SK-N-MC (cell line): ENCODE measurements at regions not wholly inside any gene's neighbourhood (a gene's known extent, or its start where the extent isn't known, plus 50 kb on each side); places are given as distances from the start of the nearest gene placed in this dataset.

Experiments
- DNase-seq: peaks from one replicate; pipeline ENCODE4 v3.0.0-alpha.2; 2011; ENCODE audit warnings: low read depth, low spot score
- H3K27ac ChIP-seq: fragments of 200-600 bp; sonication (generic); 2 replicates; pipeline ENCODE4 v1.5.1; 2016; ENCODE audit warnings: mixed run types
- H3K36me3 ChIP-seq: fragments of 200-600 bp; sonication (generic); 2 replicates; pipeline ENCODE4 v1.6.1; 2017; ENCODE audit warnings: antibody characterized with exemption, low read length, mixed read lengths; ENCODE audit not compliant: insufficient read depth
- H3K4me3 ChIP-seq: fragments of 200-600 bp; sonication (generic); 2 replicates; pipeline ENCODE4 v1.5.1; 2016
- H3K9ac ChIP-seq: fragments of 200-600 bp; sonication (generic); 2 replicates; pipeline ENCODE4 v1.8.0; 2017; ENCODE audit warnings: mixed run types, mixed read lengths; ENCODE audit not compliant: insufficient read length
- H3K9me3 ChIP-seq: fragments of 200-600 bp; sonication (generic); 2 replicates; pipeline ENCODE4 v1.6.1; 2017; ENCODE audit warnings: low read depth, mild to moderate bottlenecking, antibody characterized with exemption, low read length, moderate library complexity, mixed read lengths
- EZH2 ChIP-seq: fragments of 200-600 bp; sonication (generic); IDR thresholded peaks from one replicate; pipeline ENCODE4 v1.6.1; 2017; ENCODE audit warnings: antibody characterized with exemption
- FOXP2 ChIP-seq: optimal IDR thresholded peaks from 2 replicates; pipeline ENCODE3; 2011; ENCODE audit warnings: mild to moderate bottlenecking, moderate library complexity; ENCODE audit not compliant: insufficient read depth; ENCODE audit errors: extremely low read length, control extremely low read depth
- POLR2AphosphoS5 ChIP-seq: IDR thresholded peaks from 2 replicates; pipeline ENCODE4 v1.6.1; 2012; ENCODE audit warnings: mild to moderate bottlenecking, low read depth, low read length, borderline replicate concordance

- no peak overlapping the region for H3K9ac ChIP-seq
- H3K9me3 ChIP-seq, result no peaks in the 10 kb centered on the region
- H3K4me3 ChIP-seq, result no peak overlapping the region
- H3K27ac ChIP-seq, result no peak overlapping the region
- H3K36me3 ChIP-seq, result no peaks in the 10 kb centered on the region
- no peak for TF ChIP-seq EZH2
- no peak for TF ChIP-seq POLR2AphosphoS5
- no peak for TF ChIP-seq FOXP2
- no peak for DNase-seq
Measured at GRCh38 chr7:1305873-1306272, 73.2 kb downstream of the UNCX start.

GRCh38 chr7:1307828-1308227 is 75.2 kb downstream of the UNCX start:
- no peaks in the 10 kb centered on the region for H3K9me3 ChIP-seq
- TF ChIP-seq EZH2 (no peak), POLR2AphosphoS5 (no peak), FOXP2 (no peak)
- H3K4me3 ChIP-seq, result no peak overlapping the region
- H3K27ac ChIP-seq, result no peak overlapping the region
- DNase-seq, result no peak
- H3K9ac ChIP-seq, result no peak overlapping the region
- H3K36me3 ChIP-seq, result no peaks in the 10 kb centered on the region

GRCh38 chr7:1309290-1309689 is 76.6 kb downstream of the UNCX start:
- DNase-seq, result no peak
- Histone ChIP-seq H3K4me3 (no peak overlapping the region), H3K36me3 (no peaks in the 10 kb centered on the region), H3K9me3 (no peaks in the 10 kb centered on the region), H3K9ac (no peak overlapping the region), H3K27ac (no peak overlapping the region)
- TF ChIP-seq POLR2AphosphoS5, result no peak

GRCh38 chr7:1309996-1310395 is 77.3 kb downstream of the UNCX start:
- DNase-seq, result no peak
- Histone ChIP-seq H3K27ac (no peak overlapping the region), H3K4me3 (no peak overlapping the region), H3K9ac (no peak overlapping the region), H3K9me3 (no peaks in the 10 kb centered on the region), H3K36me3 (no peaks in the 10 kb centered on the region)
- TF ChIP-seq EZH2, result no peak
- no peak for TF ChIP-seq POLR2AphosphoS5
- no peak for TF ChIP-seq FOXP2

- Histone ChIP-seq H3K9me3 (no peaks in the 10 kb centered on the region), H3K9ac (no peak overlapping the region), H3K27ac (no peak overlapping the region), H3K36me3 (no peaks in the 10 kb centered on the region), H3K4me3 (no peak overlapping the region)
- DNase-seq, result no peak
- TF ChIP-seq POLR2AphosphoS5, result no peak
- no peak for TF ChIP-seq FOXP2
- TF ChIP-seq EZH2, result no peak
Measured at GRCh38 chr7:1310936-1311335, 78.3 kb downstream of the UNCX start.

GRCh38 chr7:1311406-1312135 is 78.9 kb downstream of the UNCX start:
- no peak for DNase-seq
- no peaks in the 10 kb centered on the region for H3K9me3 ChIP-seq
- no peaks in the 10 kb centered on the region for H3K36me3 ChIP-seq
- no peak overlapping the region for H3K27ac ChIP-seq
- no peak overlapping the region for H3K4me3 ChIP-seq
- TF ChIP-seq POLR2AphosphoS5, result no peak
- no peak for TF ChIP-seq EZH2
- TF ChIP-seq FOXP2, result no peak
- no peak overlapping the region for H3K9ac ChIP-seq

GRCh38 chr7:1312136-1313070 is 79.7 kb downstream of the UNCX start:
- Histone ChIP-seq H3K27ac (no peak overlapping the region), H3K36me3 (no peaks in the 10 kb centered on the region), H3K4me3 (no peak overlapping the region), H3K9ac (no peak overlapping the region), H3K9me3 (no peaks in the 10 kb centered on the region)
- no peak for DNase-seq
- TF ChIP-seq FOXP2, result no peak
- TF ChIP-seq POLR2AphosphoS5, result no peak
- no peak for TF ChIP-seq EZH2

- DNase-seq, result no peak
- H3K4me3 ChIP-seq, result no peak overlapping the region
Measured at GRCh38 chr7:1313613-1314012, 80.9 kb downstream of the UNCX start.

More at GRCh38 chr7:1313613-1314012, 80.9 kb downstream of the UNCX start:
- Histone ChIP-seq H3K9ac (no peak overlapping the region), H3K9me3 (no peaks in the 10 kb centered on the region), H3K27ac (no peak overlapping the region), H3K36me3 (no peaks in the 10 kb centered on the region)
- TF ChIP-seq EZH2 (no peak), FOXP2 (no peak), POLR2AphosphoS5 (no peak)
